Stimulated activated naive B cell treated with anti-CD40 and anti-IgM and Interleukin-4, amounts not matched to agents 10 μg/mL and 1 μg/mL and 100 μg/mL, for 72 hours (primary cell): ENCODE measurements at regions not wholly inside any gene's neighbourhood (a gene's known extent, or its start where the extent isn't known, plus 50 kb on each side); places are given as distances from the start of the nearest gene placed in this dataset.
A peak's percentile ranks its signal among the peaks of the same experiment; 100 is the strongest.

Experiments
- ATAC-seq, 2 donors: fragments of 150-1000 bp; cut with Tn5 transposase; replicated peaks; 2 replicates each; pipeline ENCODE4 v1.10.0; 2021; ENCODE audit warnings: moderate library complexity in 1 of 2
- DNase-seq: peaks from one replicate; pipeline ENCODE4 v3.0.0; 2021
- H3K27ac Mint-ChIP-seq: one replicate; pipeline ENCODE4 v1.8.0; 2022; ENCODE audit warnings: mild to moderate bottlenecking, mixed read lengths
- H3K27me3 Mint-ChIP-seq, 2 donors: one replicate each; pipeline ENCODE4 v1.8.0; 2022; ENCODE audit warnings: mixed read lengths in 2 of 2
- H3K36me3 Mint-ChIP-seq, 2 donors: one replicate each; pipeline ENCODE4 v1.8.0; 2022; ENCODE audit warnings: mixed read lengths in 2 of 2, mild to moderate bottlenecking in 1 of 2
- H3K4me1 Mint-ChIP-seq, 2 donors: one replicate each; pipeline ENCODE4 v1.8.0; 2022; ENCODE audit warnings: mixed read lengths in 2 of 2, mild to moderate bottlenecking in 1 of 2
- H3K4me3 Mint-ChIP-seq, 2 donors: one replicate each; pipeline ENCODE4 v1.8.0; 2022; ENCODE audit warnings: mild to moderate bottlenecking in 2 of 2, mixed read lengths in 2 of 2, moderate library complexity in 1 of 2
- H3K9me3 Mint-ChIP-seq, 2 donors: one replicate each; pipeline ENCODE4 v1.8.0; 2022; ENCODE audit warnings: mixed read lengths in 2 of 2, mild to moderate bottlenecking in 1 of 2

DNA sequence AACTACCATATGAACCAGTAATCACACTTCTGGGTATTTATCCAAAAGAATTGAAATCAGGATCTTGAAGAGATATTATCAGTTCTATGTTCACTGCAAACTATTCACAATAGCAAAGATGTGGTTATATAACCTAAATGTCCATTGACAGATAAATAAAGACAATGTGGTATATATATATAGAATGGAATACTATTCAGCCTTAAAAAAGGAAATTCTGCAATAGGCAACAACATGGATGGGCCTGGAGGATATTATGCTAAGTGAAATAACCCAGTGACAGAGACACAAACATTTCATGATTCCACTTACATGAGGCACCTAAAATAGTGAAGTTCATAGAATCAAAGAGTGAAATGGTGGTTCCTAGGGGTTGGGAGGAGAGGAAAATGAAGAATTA is 90.6 kb upstream of the CDK1 start:
- Mint-ChIP-seq H3K4me3 (no peak overlapping the region), H3K4me1 (no peaks in the 10 kb centered on the region), H3K27me3 (peaks cover 0 to 10% of the 10 kb centered on the region in 2 donors), H3K9me3 (peaks cover 3 to 4% of the 10 kb centered on the region in 2 donors), H3K36me3 (no peaks in the 10 kb centered on the region), H3K27ac (no peak overlapping the region)
- ATAC-seq: no peak
- DNase-seq: no peak

DNA sequence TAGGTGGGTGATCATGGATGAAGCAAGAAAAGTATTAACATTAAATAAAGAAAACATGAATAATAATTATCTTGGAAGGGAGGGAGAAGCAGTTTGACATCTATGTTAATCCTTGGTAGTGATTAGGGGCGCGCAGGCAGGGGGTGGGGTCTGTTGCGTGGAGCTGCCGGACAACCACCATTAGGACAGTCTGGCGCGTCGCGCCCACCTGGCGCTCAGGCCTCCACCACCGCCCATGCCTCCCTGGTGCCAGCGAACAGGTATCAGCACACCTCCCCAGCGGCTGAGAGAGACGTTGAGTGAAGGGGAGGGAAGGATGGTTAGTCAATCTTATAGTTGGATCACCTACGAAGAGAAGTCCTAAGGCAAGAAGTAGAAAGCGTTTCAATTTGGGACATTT is 94.2 kb upstream of the CDK1 start:
- Mint-ChIP-seq H3K36me3 (no peaks in the 10 kb centered on the region), H3K27ac (no peak overlapping the region)
- no peak for ATAC-seq

DNA sequence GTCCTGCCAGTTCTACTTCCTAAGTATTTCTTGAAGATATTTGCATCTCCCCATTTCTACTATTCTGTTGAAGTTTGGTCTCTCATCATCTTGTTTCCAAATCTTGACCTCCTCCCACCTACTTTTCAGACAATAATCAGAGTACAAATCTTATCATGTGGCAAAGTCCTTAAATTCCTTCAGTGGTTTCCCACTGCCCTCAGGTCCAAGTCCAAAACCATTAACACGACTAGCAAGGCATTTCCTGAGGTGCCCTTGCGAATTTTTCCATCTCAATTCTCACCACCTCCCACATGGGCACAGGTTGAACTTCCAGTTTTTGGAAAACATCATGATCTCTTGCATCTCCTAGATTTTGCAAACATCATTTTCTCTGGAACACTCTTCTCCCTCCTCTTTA is 97.2 kb upstream of the CDK1 start:
- Mint-ChIP-seq H3K36me3 (no peaks in the 10 kb centered on the region), H3K27me3 (peaks cover 4 to 10% of the 10 kb centered on the region in 2 donors), H3K4me1 (no peaks in the 10 kb centered on the region), H3K4me3 (no peak overlapping the region), H3K9me3 (no peaks in the 10 kb centered on the region), H3K27ac (no peak overlapping the region)
- no peak for DNase-seq
- no peak for ATAC-seq

More for the DNA sequence above, 94.2 kb upstream of the CDK1 start:
- Mint-ChIP-seq H3K9me3 (no peaks in the 10 kb centered on the region), H3K4me3 (no peak overlapping the region), H3K4me1 (no peaks in the 10 kb centered on the region), H3K27me3 (peaks cover 4 to 10% of the 10 kb centered on the region in 2 donors)
- DNase-seq: no peak

DNA sequence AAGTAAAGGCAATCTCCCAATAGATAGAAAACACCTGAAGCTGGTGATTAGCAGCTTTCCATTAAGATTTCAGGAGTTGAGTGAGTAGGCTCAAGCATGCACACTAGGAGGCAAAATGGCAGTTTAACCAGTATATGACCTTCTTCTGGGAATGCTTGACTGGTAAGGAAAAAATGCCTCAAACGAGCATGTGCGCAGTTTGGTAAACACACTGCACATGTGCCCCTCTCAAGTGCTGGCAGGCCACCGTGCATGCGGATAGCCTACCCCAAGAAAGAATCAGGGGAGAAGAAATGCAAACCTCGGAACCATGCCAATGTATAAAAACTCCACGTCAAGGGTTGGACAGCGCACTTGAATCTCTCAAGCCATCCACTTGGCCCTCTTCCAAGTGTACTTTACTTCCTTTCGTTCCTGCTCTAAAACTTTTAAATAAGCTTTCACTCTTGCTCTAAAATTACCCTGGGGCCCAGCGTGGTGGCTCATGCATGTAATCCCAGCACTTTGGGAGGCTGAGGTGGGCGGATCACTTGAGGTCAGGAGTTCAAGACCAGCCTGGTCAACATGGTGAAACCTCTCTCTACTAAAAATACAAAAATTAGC is 98.8 kb upstream of the CDK1 start:
- Mint-ChIP-seq H3K27me3 (peaks cover 4 to 10% of the 10 kb centered on the region in 2 donors), H3K4me1 (no peaks in the 10 kb centered on the region), H3K27ac (no peak overlapping the region), H3K4me3 (no peak overlapping the region), H3K9me3 (no peaks in the 10 kb centered on the region), H3K36me3 (no peaks in the 10 kb centered on the region)
- DNase-seq (no peak), ATAC-seq (no peak)

DNA sequence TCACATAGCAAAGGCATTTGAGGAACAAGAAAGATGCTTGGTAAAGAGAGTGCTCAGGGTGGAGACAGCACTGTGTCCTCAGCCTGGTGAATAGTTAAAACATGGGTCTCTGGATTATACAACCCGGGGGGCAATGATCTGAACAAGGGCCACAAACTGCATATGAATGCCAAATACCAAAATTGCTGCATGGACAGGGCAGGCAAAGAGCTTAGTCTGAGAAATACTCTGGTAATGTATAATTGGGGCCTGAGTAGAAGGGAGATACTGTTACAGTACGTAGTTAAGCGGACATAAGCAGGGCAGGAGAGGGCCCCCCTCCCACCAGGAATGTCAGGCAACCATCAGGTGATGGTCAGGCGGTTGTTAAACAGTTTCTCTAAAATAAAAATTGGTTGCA is 99.3 kb upstream of the CDK1 start:
- Mint-ChIP-seq H3K9me3 (no peaks in the 10 kb centered on the region), H3K27me3 (peaks cover 4 to 6% of the 10 kb centered on the region in 2 donors), H3K27ac (no peak overlapping the region), H3K4me1 (no peaks in the 10 kb centered on the region), H3K36me3 (no peaks in the 10 kb centered on the region), H3K4me3 (no peak overlapping the region)
- no peak for ATAC-seq
- DNase-seq: no peak

DNA sequence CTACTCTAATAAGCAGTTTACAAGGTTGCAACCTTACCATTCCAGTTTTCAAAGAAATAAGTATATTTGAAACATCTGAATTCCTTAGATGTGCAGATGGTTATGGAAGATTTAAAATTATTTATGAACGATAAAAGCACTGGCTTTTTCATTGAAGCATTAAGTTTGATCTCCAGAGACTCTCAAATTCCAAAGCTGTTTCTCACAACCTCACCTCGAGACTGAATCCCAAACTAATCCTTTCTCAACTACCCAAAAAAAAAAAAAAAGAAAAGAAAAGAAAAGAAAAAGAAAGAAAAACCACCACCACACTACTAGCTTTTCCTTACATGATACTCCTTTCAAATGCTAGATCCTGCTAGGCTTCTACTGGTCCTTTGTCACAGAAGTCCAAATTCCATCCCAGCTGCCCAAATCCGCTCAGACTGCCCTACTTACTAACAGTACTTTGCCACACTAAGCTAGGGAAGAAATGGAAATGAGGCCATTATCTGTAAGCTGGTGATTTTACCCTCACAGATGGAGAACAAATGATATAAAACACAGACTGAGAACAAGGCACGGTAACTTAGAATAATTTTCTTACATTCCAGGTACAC is 100.6 kb upstream of the CDK1 start:
- Mint-ChIP-seq H3K27ac (no peak overlapping the region), H3K36me3 (no peaks in the 10 kb centered on the region), H3K4me3 (no peak overlapping the region), H3K4me1 (no peaks in the 10 kb centered on the region), H3K9me3 (peaks cover 0 to 1% of the 10 kb centered on the region in 2 donors), H3K27me3 (peaks cover 4 to 5% of the 10 kb centered on the region in 2 donors)
- no peak for DNase-seq
- ATAC-seq: no peak

DNA sequence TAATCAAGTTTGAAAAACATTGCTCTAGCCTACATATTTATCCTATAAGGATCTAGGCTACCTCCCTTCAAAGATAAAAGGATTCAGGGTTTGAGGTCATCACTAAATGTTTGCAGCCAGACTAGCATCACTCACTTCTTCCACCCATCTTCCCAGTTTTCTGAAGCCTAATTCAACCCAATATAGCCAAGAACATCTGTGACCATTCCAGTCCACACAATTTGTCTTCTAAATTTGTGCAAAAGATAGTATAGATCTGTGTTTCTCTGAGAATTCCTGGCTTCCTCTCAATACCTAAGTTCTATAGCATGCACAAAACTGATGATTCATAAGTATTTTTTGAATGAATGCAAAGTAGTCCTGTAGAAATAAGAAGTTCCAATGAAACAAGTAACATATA is 103.0 kb upstream of the CDK1 start:
- Mint-ChIP-seq H3K36me3 (no peaks in the 10 kb centered on the region), H3K27ac (no peak overlapping the region), H3K27me3 (peaks cover 0 to 5% of the 10 kb centered on the region in 2 donors), H3K9me3 (peaks cover 0 to 1% of the 10 kb centered on the region in 2 donors), H3K4me1 (no peaks in the 10 kb centered on the region), H3K4me3 (no peak overlapping the region)
- ATAC-seq (no peak), DNase-seq (no peak)

DNA sequence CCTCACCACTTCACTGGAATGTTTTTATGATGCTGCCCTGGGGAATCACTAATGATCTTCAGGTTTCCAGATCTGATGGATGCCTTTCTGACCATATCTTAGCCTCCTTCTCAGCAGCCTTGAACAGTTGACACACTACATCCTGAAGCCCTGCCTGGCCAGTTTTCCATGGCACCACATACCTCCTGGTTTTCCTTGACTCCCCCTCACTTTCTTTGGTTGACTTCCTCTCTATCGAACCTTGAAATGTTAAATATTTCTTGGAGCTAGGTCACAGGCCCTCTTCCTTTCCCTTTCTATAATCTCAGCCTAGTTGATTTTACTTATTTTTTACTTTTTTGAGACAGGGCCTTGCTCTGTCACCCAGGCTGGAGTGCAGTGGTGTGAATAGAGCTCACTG is 108.8 kb upstream of the CDK1 start:
- DNase-seq (no peak), ATAC-seq (no peak)
- no peak overlapping the region for H3K27ac Mint-ChIP-seq
- no peaks in the 10 kb centered on the region for H3K4me1 Mint-ChIP-seq
- peaks cover 0 to 5% of the 10 kb centered on the region in 2 donors for H3K27me3 Mint-ChIP-seq
- H3K9me3 Mint-ChIP-seq: peaks cover 0 to 1% of the 10 kb centered on the region in 2 donors
- H3K4me3 Mint-ChIP-seq: no peak overlapping the region
- H3K36me3 Mint-ChIP-seq: no peaks in the 10 kb centered on the region

DNA sequence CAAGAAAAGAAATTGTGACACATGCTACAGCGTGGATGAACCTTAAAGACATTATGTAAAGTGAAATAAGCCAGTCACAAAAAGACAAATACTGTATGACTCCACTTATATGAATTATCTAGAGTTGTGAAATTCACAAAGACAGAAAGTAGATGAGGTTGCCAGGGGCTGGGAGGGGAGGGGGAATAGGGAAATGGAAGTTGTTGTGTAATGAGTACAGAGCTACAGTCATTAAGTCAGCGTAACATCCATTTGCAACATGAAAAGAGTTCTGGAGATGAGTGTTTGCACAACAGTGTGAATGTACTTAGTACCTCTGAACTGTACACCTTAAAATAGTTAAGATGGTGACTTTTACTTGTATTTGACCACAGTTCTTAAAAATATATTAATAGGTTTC is 112.1 kb upstream of the CDK1 start:
- DNase-seq: no peak

DNA sequence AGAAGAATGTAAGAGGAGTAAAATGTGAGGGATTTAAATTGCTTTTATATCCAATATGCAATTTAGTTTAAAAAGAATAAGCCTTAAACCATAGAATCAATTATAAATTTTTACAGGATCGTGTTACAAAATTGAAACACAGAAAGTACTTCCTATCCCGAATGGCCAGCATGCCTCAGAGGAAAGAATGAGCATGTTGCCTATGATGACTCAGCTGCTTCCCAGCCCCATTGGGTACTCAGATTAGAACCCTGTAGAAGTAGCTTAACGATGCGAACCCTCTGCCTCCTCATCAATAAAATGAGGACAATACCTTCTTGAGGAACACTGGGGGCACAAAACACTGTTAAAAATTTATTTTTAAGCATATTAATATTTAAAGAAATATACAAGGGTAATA is 113.4 kb upstream of the CDK1 start:
- ATAC-seq (no peak), DNase-seq (no peak)
- Mint-ChIP-seq H3K9me3 (no peaks in the 10 kb centered on the region), H3K36me3 (no peaks in the 10 kb centered on the region), H3K4me3 (no peak overlapping the region), H3K27me3 (peaks cover 0 to 9% of the 10 kb centered on the region in 2 donors), H3K27ac (no peak overlapping the region), H3K4me1 (peaks cover 0 to 2% of the 10 kb centered on the region in 2 donors)

More for the DNA sequence above, 112.1 kb upstream of the CDK1 start:
- no peak for ATAC-seq
- H3K27me3 Mint-ChIP-seq: no peaks in the 10 kb centered on the region
- no peaks in the 10 kb centered on the region for H3K36me3 Mint-ChIP-seq
- H3K4me1 Mint-ChIP-seq: peaks cover 0 to 2% of the 10 kb centered on the region in 2 donors
- H3K4me3 Mint-ChIP-seq: no peak overlapping the region
- H3K9me3 Mint-ChIP-seq: no peaks in the 10 kb centered on the region
- no peak overlapping the region for H3K27ac Mint-ChIP-seq

DNA sequence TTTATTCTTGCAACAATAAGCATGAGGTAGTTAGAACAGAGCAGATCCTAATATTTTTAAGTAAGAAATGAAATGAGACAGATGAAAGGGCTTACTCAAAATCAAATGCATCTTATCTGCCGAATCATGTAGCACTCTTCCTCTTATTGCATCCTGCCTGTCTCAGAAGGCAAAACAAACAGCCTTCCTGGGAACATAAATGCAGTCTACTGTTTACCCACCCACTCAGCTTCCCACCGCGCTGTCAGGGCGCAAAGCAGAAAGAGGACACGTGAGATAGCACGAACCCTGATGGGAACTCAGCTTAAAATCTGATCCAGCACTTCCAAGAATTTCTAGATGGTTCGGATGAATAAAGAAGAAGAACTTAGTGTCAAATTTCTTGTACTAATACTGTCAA is 114.4 kb upstream of the CDK1 start:
- Mint-ChIP-seq H3K9me3 (no peaks in the 10 kb centered on the region), H3K4me3 (no peak overlapping the region), H3K27ac (no peak overlapping the region), H3K27me3 (peaks cover 0 to 9% of the 10 kb centered on the region in 2 donors), H3K36me3 (no peaks in the 10 kb centered on the region), H3K4me1 (peaks cover 0 to 2% of the 10 kb centered on the region in 2 donors)
- no peak for ATAC-seq
- no peak for DNase-seq

DNA sequence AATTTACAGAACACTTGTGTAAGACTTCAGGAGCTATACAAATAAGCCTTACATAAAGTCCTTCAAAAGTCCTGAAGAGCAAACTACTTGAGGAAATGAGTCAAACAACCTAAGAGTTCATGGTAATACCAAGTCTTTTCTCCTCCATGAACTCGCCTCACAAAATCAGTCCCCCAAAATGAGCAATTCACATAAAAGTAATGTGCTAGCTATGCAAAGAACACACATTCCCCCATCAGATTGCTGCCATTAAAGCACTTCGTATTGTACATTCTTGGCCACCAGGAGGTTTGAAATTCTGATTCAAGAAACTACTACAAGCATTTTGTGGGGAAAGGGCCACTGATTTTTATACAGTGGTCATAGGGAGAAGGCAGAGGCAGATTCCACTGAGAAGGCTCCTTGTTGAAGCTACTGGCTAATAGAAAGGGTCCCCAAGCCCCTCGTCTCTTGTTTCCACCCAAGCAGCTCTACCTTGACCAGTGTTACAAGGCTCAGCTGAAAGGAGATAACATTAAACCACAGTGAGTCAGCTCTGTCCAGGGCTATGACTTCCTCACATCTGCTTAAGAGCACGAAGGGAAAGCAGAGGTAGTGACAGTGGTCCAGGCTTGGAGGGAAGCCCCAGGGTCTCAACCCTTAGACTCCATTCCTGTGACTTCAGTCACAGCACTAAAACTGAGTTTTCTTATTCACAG is 115.2 kb upstream of the CDK1 start:
- no peaks in the 10 kb centered on the region for H3K36me3 Mint-ChIP-seq
- peaks cover 0 to 2% of the 10 kb centered on the region in 2 donors for H3K4me1 Mint-ChIP-seq
- ATAC-seq: peak in 1 of 2 donors; percentile 46
- peaks cover 0 to 9% of the 10 kb centered on the region in 2 donors for H3K27me3 Mint-ChIP-seq
- H3K4me3 Mint-ChIP-seq: no peak overlapping the region
- DNase-seq: no peak
- peaks cover 0 to 2% of the 10 kb centered on the region in 2 donors for H3K9me3 Mint-ChIP-seq
- H3K27ac Mint-ChIP-seq: no peak overlapping the region

DNA sequence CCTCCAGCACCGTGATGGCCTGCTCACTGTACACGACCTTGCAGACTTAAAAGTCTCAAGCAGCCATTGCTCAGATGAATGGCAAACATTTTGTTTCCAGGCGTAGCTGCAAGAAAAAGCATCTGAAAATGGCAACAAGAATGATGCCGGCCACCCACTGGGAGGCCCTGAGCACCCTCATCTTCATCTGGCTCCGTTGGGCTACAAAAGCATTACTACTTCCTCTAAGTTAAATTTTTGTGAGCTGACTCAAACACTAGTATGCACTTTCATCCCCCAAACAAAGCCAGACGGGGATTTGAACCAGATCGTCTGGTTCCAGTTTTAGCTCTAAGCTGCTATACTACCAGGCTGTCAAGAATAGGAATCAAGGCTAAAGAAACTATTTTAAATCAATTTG is 116.6 kb upstream of the CDK1 start:
- DNase-seq: no peak
- Mint-ChIP-seq H3K36me3 (no peaks in the 10 kb centered on the region), H3K4me3 (no peak overlapping the region), H3K27ac (no peak overlapping the region), H3K9me3 (peaks cover 0 to 2% of the 10 kb centered on the region in 2 donors), H3K27me3 (peaks cover 0 to 9% of the 10 kb centered on the region in 2 donors), H3K4me1 (peaks cover 0 to 2% of the 10 kb centered on the region in 2 donors)
- ATAC-seq: no peak

DNA sequence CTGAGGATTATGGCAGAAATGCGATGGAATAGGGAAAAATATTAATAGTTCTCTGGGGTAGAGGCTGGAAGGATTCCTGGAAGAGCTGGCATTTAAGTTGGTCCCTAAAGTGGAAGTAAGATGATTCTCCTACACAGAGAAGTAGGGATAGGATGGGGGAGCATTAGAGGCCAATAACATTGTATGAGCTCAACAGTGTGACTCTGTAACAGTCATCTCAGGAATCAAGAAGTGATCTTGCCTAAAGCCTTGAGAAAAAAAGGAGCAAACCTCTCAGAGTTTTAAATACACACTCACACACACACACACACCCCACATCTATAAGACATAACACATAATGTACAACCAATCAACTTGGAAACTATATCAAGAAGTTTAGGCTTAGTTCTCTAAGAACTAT is 117.7 kb upstream of the CDK1 start:
- DNase-seq (no peak), ATAC-seq (no peak)
- peaks cover 0 to 2% of the 10 kb centered on the region in 2 donors for H3K4me1 Mint-ChIP-seq
- no peak overlapping the region for H3K4me3 Mint-ChIP-seq
- no peaks in the 10 kb centered on the region for H3K36me3 Mint-ChIP-seq
- peaks cover 0 to 9% of the 10 kb centered on the region in 2 donors for H3K27me3 Mint-ChIP-seq
- peaks cover 0 to 2% of the 10 kb centered on the region in 2 donors for H3K9me3 Mint-ChIP-seq
- no peak overlapping the region for H3K27ac Mint-ChIP-seq
